ENCODE measurements at regions not wholly inside any gene's neighbourhood (a gene's known extent, or its start where the extent isn't known, plus 50 kb on each side); places are given as distances from the start of the nearest gene placed in this dataset.

DNA sequence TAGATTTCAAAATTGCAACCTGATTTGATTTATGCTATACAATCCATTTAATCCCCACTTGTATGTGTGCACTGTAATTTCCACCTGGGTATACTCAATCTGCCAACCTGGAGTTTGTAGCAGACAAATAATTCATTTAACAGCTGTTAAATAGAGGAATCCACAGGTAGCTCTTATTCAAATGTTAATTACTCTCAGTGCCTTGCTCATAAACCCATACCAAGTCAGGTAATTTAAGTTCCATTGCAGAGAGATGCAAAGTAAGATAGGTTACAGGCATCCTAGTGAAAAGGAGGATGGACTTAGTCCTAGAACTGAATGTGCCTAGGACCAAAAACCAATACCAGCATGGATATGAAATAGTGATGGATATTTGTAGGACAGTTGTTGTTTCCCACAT is 674.2 kb downstream of the TBL1XR1 start:
- no peak for DNase-seq

DNA sequence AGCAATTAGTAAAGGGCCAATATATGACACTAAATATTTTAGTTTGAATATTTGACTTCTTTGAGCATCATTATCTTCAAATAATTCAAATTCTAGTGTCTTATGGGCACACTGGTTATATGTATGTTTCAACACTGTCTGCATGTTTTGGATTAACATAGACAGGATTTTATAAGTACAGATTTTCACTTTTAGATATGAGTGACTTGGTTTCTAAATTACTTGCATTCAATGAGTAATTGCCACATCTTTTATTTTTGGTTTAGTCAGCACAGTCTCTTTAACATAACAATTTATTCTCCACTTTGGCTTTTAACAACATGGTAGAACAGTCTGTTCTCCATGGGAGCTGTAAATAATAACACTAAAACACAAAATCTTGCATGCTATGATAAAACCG is 674.8 kb downstream of the TBL1XR1 start:
- DNase-seq = no peak

DNA sequence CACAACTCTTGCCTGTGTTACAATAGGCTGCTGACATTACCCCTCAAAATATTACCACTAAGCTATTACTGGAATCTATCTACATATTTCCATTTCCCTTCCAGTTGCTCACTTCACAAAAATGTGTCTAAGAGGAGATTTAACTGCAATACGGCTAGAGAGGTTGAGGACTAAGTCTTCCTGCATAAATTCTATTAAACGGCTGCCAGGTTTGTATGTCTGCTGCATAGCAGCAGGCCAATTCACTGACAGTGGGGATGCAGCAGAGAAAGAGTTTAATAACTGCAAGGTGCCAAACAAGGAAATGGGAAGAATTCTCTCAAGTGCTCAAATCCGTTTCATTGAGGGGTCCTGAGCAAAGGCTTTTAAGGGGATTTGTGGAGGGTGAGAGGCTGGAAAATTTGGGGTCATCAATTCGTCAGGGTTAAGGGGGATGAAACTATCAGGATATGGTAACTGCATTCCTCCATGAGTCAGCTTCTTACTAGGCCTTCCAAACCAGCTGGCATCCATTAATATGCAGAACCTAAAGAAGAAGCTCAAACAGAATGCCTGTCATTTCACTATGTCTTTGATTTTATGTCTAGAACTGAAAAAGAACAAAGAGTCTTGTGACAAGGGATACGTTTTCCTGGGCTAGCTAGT is 675.6 kb downstream of the TBL1XR1 start:
- no peak for DNase-seq

DNA sequence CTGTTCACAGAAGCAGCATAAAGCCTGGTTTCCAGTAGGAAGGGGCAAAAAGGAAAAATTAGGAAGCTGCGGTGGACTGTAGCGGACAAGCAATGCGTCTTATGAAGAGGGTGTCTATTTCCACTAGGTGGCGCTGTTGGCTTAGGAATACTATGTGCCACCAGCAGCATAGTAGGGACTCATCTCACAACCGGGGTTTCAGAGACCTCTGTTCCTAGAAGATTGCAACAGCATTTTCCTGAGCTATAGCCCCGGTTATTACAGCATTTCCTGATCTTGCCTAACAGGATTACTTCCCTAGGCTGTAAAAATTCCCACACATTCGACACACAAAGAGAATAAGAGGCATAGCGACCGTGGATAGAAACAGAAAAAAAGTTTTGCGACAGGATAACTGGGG is 683.0 kb downstream of the TBL1XR1 start:
- DNase-seq = no peak

DNA sequence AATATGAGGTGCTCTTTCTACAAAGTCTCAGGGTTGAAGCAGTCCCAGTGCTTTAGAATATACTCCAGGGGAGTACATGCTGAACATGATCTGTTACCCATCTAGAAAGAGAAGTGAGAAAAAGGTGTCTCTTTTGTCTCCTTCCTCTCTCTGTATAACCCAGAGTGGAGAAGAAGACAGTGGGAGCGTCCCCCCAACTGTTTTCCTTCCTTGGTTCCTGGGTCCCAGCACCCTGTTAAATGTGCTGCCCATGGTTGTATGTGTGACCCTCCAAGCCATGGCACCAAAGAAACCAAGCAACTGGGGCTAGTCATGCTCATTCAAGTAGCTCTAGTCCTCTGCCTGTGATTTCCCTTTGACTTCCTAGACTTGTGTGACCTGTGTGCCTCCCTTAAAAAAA is 683.7 kb downstream of the TBL1XR1 start:
- no peak for DNase-seq

DNA sequence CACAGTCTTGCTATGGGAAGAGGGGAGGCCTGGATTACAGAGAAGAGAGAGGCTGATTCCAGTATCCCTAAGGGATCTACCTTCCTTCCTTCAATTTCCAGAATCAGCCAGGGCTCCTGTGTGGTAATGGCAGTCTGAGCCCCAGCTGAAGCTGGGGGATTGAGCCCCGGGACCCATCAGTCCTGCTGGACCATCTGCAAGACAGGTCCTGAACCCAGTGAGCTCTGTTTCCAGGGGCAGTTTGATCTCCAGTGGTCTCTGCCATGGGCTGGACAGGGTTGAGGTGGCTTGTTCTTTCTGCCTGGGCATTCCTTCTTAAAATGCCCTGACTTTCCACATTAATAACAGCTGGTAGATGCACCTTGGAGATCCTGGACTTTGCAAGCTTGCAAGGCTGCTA is 685.2 kb downstream of the TBL1XR1 start:
- DNase-seq = no peak

DNA sequence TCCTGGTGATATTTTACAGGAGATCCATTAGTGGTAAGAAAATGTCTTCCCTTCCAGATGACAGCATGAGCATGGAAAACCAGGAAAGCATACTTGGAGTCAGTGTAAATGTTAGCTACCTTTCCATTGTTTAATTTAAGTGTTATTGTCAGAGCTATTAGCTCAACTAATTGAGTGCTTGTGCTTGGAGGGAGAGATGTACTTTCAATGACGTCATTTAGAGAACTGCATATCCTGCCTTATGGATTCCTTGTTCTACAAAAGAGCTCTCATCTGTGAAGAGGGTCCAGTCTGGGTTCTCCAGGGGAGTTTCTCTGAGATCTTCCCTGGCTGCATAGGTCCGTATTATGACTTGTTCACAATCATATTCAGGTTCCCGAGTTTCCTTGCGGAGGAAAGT is 687.2 kb downstream of the TBL1XR1 start:
- DNase-seq = no peak

DNA sequence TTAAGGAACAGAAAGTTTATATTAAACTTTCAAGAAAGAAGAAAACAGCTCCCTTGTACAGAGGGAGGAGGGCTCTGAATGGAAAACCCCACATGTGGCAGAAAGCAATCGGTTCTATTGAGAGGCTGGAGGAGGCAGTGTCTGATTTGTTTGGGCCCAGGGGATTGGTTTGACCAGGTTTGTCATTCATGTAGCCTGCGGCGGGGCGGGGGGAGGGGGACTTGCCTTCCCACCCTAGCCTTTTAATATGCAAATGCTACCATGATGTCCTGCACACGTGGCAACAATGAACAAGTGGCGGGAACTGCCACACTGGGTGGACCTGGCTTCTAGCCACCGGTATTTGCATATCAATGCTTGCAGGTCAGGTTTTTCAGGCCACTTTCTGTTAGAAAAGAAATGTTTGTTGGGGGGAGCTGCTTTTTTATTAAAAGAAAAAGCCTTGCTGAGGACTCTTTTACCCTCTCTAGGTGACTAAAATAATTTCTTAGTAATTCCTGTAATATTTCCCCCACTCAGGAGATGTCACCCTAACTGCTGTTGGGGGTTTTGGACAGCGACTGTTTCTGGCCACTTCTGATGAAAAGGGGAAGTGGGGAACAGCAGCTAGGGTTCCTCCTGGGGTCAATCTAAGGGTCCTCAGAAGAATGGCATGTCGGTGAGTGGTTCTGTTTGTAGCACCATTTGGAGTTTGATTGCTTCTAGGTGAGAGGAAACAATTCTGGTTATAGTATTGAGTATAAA is 691.2 kb downstream of the TBL1XR1 start:
- no peak for DNase-seq

DNA sequence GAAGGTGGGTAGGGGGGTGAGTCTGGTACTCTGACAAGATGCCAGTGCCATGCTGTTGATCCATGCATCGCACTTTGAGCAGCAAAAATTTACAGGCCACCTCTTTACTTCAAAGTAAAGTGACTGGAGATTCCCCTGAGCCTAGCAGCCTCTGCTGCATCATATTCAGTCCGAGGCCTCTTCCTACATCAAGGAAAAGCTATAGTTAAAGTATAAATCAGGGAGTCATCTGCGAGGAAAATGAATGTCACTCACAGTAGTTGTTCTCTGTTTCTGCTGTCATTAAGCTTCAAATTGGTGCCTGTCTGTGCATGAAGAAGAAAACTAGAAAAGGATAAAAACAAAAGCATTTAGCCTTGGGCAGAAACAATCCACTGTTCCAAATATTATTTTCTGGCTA is 706.2 kb downstream of the TBL1XR1 start:
- no peak for DNase-seq

DNA sequence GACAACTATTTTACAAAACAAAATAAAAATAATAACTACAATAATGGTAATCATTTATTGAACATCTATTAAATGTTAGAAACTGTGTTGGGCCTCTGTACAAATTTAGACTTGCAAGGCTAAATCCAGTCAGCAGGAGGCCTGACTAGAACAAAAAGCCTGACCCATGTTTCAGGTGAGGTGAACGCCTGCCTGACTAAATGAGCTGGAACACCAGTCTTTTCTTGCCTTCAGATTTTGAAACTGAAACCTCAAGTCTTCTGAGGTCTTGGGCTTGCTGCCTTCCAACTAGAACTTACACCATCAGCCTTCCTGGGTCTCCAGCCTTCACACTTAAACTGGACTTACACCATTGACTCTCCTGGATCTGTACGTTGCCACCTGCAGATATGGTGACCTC is 706.9 kb downstream of the TBL1XR1 start:
- DNase-seq = no peak

DNA sequence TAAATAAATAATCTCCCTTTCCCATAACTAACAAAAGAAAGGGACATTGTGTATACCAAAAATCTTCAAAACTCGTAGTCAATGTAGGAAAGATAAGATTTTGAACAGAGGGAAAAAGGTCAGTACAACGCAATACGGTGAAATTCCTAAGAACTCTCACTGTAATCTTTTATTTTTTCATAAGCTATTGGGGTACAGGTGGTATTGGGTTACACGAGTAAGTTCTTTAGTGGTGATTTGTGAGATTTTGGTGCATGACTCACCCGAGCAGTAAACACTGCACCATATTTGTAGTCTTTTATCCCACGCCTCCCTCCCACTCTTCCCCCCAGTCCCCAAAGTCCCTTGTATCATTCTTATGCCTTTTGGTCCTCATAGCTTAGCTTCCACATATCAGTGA is 718.0 kb downstream of the TBL1XR1 start:
- DNase-seq = no peak

DNA sequence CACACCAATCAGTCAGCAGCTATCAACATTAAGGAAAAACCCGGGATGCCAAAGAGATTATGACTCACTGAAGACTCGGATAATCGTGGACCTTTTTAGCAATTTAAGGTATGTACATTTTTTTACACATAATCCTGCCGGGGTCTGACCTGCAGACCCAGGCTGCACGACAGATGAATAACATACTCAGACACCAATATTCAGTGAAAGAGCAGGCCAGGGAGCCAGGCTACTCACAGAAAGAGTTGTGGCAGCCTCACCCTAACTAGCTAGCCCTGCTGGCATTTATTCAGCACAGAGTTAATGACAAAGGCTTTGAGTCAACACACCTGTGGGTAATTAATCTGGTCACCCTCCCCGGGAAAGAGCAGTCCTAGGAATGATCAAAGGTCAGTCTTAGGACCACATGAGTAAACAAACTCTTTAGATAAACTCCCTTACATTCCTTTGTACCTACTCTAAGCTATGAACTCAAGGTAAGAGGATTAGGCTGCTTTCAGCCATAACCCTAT is 727.5 kb downstream of the TBL1XR1 start:
- DNase-seq = no peak

DNA sequence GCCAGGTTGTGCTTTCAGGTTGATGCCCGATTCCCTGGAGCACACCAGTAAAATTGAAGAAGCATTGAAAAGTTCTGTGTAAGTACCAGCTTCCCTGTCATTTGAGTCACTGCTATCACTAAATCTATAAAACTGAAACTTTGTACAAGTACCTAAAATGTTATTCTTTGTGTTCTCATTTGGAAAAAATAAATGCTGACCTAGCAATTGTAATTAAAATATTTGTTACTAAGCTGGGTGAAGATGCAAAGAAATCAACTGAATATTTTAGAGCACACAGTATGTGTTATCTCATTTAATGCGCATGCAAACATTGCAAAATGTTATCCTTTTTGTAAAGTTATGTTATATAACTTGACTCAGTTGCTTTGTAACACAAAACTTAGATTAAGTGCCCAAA is 733.7 kb downstream of the TBL1XR1 start:
- no peak for DNase-seq

DNA sequence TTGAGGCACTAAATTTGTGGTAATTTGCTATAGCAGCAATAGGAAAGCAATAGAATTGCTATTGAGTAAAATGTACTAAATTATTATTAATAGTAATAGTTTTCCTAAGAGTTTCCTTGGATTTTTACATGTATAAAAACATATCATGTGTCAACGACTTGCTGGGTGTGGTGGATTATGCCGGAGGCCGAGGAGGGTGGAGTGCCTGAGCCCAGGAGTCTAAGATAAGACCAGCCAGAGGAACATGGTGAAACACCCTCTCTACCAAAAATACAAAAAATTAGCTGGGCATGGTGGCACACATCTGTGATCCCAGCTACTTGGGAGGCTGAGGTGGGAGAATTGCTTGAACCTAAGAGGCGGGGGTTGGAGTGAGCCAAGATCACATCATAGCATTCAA is 749.9 kb downstream of the TBL1XR1 start:
- DNase-seq = no peak

DNA sequence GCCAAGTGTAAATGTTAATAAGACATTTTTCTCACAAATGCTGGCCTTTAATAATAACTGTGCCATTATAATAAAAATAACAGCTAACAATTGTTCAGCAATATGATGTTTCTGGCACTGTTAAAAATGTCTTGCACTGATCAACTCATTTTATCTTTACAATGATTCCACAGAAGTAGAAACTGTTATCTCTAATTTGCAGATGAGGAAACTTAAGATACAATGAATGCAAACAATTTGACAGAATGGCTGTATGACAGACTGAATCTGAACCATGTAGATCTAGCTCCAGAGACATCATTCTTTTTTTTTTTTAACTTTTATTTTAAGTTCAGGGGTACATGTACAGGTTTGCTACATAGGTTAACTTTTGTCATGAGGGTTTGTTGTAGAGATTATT is 755.0 kb downstream of the TBL1XR1 start:
- DNase-seq = no peak

DNA sequence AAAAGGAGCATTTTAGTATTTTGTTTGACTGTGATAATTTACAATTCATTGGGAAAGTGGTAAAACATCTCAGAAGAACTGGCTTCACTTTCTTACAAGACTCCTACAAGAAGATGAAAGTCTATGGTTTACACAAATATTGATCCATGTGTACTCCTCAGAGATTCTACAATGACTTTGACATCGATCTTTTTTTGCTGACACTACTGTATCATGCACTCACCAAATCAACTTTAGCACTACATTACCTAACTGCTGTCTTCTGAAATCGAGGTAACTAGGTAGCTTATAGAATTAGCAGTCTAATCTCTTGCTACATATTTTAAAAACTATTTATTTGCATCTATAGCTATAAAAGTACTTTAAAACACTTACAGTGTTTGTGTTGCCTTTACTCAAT is 757.6 kb downstream of the TBL1XR1 start:
- DNase-seq = no peak

DNA sequence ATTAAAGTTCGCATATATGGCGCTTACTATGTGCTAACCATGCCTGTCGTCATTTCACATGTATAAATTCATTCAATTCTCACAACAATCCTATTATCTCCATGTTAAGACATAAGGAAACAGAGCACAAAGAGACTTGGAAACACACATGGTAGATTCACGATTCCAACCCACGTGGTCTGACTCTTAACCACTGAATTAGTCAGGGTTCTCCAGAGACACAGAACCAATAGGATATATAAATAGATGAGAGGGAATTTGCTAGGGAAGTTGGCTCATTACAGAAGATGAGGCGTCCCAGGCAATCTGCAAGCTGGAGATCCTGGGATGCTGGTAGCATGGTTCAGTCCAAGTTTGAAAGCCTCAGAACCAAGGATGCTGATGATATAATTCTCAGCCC is 765.3 kb downstream of the TBL1XR1 start:
- no peak for DNase-seq

DNA sequence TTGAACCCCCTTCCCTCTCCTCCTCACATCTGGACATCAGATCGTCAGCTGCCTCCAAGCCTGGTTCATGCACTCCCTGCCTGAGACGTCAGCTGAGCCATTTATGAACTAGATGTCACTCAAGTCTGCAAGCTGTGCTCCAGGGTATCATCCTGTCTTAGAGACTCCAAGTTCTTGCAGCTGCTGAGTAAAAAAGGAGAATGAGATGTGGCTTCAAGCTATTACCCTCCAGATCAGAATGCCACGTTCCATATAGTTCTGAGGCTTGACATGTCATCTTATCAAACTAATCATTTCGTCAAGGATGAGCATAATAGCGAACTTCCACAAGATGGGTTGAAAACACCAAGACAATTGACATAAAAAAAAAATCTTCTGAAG is 766.3 kb downstream of the TBL1XR1 start:
- no peak for DNase-seq

DNA sequence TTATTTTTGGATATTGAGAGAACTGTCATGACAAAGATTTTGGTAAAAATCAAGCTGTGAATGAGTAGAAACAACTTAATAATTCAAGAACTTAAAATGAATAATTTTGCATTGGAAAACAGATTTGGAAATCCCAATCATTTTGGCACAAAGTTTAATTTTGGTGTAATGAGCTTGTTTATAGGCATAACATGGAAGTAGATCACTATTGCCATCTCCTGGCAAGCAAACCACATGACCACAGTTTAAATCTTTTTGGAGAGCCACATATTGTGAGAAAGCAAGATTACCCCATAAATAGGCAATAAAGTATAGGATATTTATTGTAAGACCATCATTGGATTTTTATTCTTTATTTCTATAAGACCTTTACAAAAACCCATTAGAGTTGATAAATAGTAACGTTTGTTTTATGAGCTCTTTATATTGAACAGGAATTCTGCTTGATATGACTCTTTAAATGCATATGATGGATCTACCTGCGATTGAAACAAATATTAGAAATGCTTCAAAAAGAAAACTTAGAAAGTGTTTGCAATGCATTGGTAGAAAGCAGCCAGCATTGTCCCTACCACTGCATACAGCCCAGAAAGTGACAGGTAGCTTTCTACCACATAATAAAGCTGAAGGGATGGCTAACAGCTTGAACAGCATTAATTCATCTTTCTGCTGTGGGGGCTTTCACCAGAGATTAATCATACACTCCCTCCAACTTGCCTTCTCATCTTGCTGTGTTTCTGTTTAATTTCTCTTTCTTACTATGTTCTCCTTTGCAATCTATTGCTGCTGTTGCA is 766.8 kb downstream of the TBL1XR1 start:
- peak; percentile 28 for DNase-seq

DNA sequence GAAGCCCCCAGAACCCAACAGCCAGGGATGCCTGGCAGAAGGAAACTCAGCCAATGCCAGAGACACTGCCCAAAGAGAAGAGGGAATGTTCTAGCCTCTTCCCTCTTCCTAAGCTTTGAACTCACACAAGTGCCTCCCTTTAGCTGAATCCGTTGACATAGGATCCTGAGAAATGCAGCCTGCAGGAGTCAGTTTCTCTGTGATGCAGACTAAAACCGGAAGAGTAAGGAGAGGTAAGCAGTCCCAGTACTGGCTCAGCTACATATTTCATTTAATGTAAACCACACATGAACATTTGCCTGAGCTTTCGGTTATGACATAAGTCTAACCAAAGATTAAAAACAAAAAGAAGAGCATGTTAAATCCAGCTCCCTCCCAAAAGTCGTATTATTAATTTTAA is 768.7 kb downstream of the TBL1XR1 start:
- DNase-seq = no peak

DNA sequence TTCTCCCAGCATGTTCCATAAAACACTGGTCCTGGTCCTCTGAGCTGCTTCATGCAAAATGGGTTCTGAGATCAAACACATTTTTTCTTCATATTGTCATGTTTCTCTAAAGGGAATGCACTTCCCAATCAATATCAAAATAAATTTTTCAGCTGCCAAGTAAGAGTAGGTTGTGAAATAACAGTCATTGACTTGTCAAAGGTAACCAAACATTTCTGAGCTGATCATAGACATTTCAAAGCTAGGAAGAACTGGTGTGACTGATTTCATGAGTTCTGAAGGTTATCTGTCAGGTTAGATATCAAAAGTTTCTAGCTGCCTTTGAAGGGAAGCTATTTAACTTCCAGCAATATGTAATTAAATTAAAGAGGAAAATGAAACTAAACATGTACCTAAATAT is 770.9 kb downstream of the TBL1XR1 start:
- no peak for DNase-seq

DNA sequence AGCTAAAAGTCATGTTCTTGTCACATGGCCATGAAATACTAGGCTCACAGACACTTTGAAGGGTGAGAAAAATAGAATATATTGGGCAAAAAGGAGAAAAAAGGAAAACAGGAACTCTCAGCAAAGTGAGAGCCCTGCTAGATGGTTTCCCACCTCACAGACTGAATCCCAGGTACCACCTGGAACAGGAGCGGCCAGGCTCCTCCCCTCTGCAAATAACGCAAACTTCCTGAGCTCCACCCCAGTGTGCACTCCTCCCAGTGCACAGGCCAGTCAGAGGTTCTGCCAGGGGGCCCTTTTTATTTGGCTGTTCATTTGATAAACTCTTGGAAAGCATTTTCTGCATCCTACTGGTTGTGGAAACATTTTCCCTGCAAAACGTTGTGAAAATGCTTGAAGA is 780.4 kb downstream of the TBL1XR1 start:
- no peak for DNase-seq

DNA sequence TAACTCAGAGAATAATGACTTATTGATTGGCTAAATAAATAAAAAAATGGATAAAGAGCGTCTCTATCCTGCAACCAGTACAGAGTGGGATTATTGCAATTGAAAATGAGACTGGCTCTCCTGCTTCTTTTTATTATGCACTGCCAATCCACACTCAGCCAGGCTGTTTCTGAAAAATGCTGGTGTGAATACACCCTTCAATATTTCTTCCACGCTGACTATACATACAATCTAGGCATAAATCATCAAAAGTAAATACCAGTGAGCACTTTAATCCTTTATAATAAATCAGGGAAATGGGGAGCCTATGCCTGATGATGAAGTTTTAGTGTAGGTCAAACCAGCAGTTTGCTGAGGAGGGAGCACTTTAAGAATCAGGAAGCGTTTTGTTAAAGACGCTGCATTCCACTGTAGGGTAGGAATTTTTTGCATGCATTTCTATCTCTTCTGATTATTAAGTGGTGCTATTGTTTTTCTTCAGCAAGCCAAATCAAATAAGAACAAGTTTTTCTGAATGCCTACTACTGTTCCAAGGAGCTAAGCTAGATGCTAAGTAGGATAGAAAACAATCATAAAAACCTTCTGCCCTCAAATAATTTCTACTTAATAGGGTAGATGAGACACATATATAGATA is 781.5 kb downstream of the TBL1XR1 start:
- no peak for DNase-seq

DNA sequence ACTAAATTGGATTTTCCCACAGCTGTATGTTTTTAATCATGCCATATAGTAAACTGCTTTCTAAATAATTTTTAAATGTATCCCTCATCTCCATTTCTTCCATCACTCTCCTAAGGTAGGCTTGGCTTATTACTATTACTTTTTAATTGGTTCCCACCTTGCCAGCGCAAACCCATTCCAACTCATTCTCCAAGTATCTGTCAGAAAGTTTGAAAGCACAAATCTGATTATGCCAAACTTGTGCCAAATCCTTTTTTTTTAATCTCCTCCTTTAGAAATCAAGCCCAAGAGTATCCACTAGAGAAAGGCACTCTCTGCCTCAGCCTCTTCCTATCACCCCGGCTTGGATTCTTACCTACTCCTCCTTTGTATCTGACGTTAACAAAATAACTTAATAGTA is 784.5 kb downstream of the TBL1XR1 start:
- no peak for DNase-seq
